ENCODE measurements at regions not wholly inside any gene's neighbourhood (a gene's known extent, or its start where the extent isn't known, plus 50 kb on each side); places are given as distances from the start of the nearest gene placed in this dataset.

GRCh38 chr12:116637589-116638150 is 78.5 kb downstream of the MAP1LC3B2 start:
- no peak for TF ChIP-seq EZH2 (IDR thresholded peaks at IDR 0.05; ENCODE audit: low read length, missing control alignments)
- TF ChIP-seq CTCF (conservative IDR thresholded peaks at IDR 0.05 in 1 of 2, IDR thresholded peaks at IDR 0.05 in 1 of 2; ENCODE audit: low read depth in 1 of 2, low read length in 2 of 2) = no peak

Data from fibroblast of lung (primary cell).